Large intestine (tissue), 3 donors: ENCODE measurements at regions not wholly inside any gene's neighbourhood (a gene's known extent, or its start where the extent isn't known, plus 50 kb on each side); places are given as distances from the start of the nearest gene placed in this dataset.

Source experiments
- DNase-seq, 2 donors: peaks; one replicate each; pipeline versions ENCODE4 v3.0.0 to v3.0.0-alpha.2; 2013
- H3K27ac ChIP-seq: one replicate; pipeline ENCODE4 v1.5.1; 2013; ENCODE audit warnings: low read length
- H3K27me3 ChIP-seq: 2 replicates; pipeline ENCODE4 v1.6.1; 2013; ENCODE audit warnings: low read length; ENCODE audit not compliant: control insufficient read depth, insufficient read depth
- H3K36me3 ChIP-seq: 2 replicates; pipeline ENCODE4 v1.6.1; 2013; ENCODE audit warnings: low read length; ENCODE audit not compliant: control insufficient read depth, insufficient read depth
- H3K4me1 ChIP-seq: one replicate; pipeline ENCODE4 v1.6.1; 2013; ENCODE audit warnings: low read length; ENCODE audit not compliant: control insufficient read depth, insufficient read depth
- H3K4me3 ChIP-seq: one replicate; pipeline ENCODE4 v1.5.1; 2013; ENCODE audit warnings: low read length
- H3K9me3 ChIP-seq: one replicate; pipeline ENCODE4 v1.6.1; 2013; ENCODE audit warnings: mild to moderate bottlenecking, low read depth, low read length, moderate library complexity; ENCODE audit not compliant: control insufficient read depth
- WGBS: methylation state at CpG from one replicate; pipeline ENCODE4 v1.1.5; 2013; ENCODE audit warnings: low lambda C conversion rate; ENCODE audit not compliant: insufficient coverage; 5-methylcytosine and 5-hydroxymethylcytosine counted together

GRCh38 chr16:60882816-60883215, 1153.4 kb downstream of the CDH8 start:
- H3K9me3 ChIP-seq: no peaks in the 10 kb centered on the region
- DNase-seq: no peak
- no peak overlapping the region for H3K4me3 ChIP-seq
- H3K36me3 ChIP-seq: no peaks in the 10 kb centered on the region
- no peaks in the 10 kb centered on the region for H3K4me1 ChIP-seq
- H3K27me3 ChIP-seq: no peaks in the 10 kb centered on the region
- WGBS: 33% methylated on average over 1 of the region's 2 CpGs
- no peak overlapping the region for H3K27ac ChIP-seq

GRCh38 chr16:60852635-60853034, 1183.6 kb downstream of the CDH8 start:
- H3K4me3 ChIP-seq: no peak overlapping the region
- WGBS: 89% methylated on average over 2 of the region's 3 CpGs

GRCh38 chr16:60821661-60822060, 1214.6 kb downstream of the CDH8 start:
- Histone ChIP-seq H3K27ac (no peak overlapping the region), H3K4me1 (no peaks in the 10 kb centered on the region), H3K27me3 (no peaks in the 10 kb centered on the region), H3K4me3 (no peak overlapping the region), H3K9me3 (no peaks in the 10 kb centered on the region), H3K36me3 (no peaks in the 10 kb centered on the region)
- no CpG with 5 or more reads among the region's 2 CpGs for WGBS
- no peak for DNase-seq

More at GRCh38 chr16:60852635-60853034, 1183.6 kb downstream of the CDH8 start:
- DNase-seq: no peak
- no peaks in the 10 kb centered on the region for H3K27me3 ChIP-seq
- no peak overlapping the region for H3K27ac ChIP-seq
- H3K36me3 ChIP-seq: no peaks in the 10 kb centered on the region
- H3K9me3 ChIP-seq: no peaks in the 10 kb centered on the region
- no peaks in the 10 kb centered on the region for H3K4me1 ChIP-seq

- 83% methylated on average over 1 of the region's 2 CpGs for WGBS
- no peak overlapping the region for H3K4me3 ChIP-seq
- no peak overlapping the region for H3K27ac ChIP-seq
- H3K36me3 ChIP-seq: no peaks in the 10 kb centered on the region
- no peaks in the 10 kb centered on the region for H3K9me3 ChIP-seq
- no peak for DNase-seq
- H3K4me1 ChIP-seq: no peaks in the 10 kb centered on the region
- no peaks in the 10 kb centered on the region for H3K27me3 ChIP-seq
Measured at GRCh38 chr16:60820361-60820760, 1215.9 kb downstream of the CDH8 start.

GRCh38 chr16:60818465-60818864, 1217.8 kb downstream of the CDH8 start:
- Histone ChIP-seq H3K9me3 (no peaks in the 10 kb centered on the region), H3K27me3 (no peaks in the 10 kb centered on the region), H3K36me3 (no peaks in the 10 kb centered on the region), H3K27ac (no peak overlapping the region), H3K4me1 (no peaks in the 10 kb centered on the region), H3K4me3 (no peak overlapping the region)
- WGBS: 100% methylated on average over 1 of the region's 1 CpG
- DNase-seq: no peak

GRCh38 chr16:60816461-60816860, 1219.8 kb downstream of the CDH8 start:
- Histone ChIP-seq H3K36me3 (no peaks in the 10 kb centered on the region), H3K27me3 (no peaks in the 10 kb centered on the region), H3K27ac (no peak overlapping the region), H3K4me3 (no peak overlapping the region), H3K4me1 (no peaks in the 10 kb centered on the region), H3K9me3 (no peaks in the 10 kb centered on the region)
- no CpG with 5 or more reads among the region's 1 CpG for WGBS
- no peak for DNase-seq

- Histone ChIP-seq H3K27me3 (no peaks in the 10 kb centered on the region), H3K36me3 (no peaks in the 10 kb centered on the region), H3K4me1 (no peaks in the 10 kb centered on the region), H3K4me3 (no peak overlapping the region), H3K27ac (no peak overlapping the region), H3K9me3 (no peaks in the 10 kb centered on the region)
- 60% methylated on average over 1 of the region's 3 CpGs for WGBS
- DNase-seq: no peak
Measured at GRCh38 chr16:60815865-60816264, 1220.4 kb downstream of the CDH8 start.

- no peaks in the 10 kb centered on the region for H3K36me3 ChIP-seq
- no peaks in the 10 kb centered on the region for H3K4me1 ChIP-seq
- H3K4me3 ChIP-seq: no peak overlapping the region
- H3K9me3 ChIP-seq: no peaks in the 10 kb centered on the region
- H3K27ac ChIP-seq: no peak overlapping the region
- no peak for DNase-seq
- H3K27me3 ChIP-seq: no peaks in the 10 kb centered on the region
- 80% methylated on average over 1 of the region's 3 CpGs for WGBS
Measured at GRCh38 chr16:60815033-60815432, 1221.2 kb downstream of the CDH8 start.

GRCh38 chr16:60811657-60812056, 1224.6 kb downstream of the CDH8 start:
- no peaks in the 10 kb centered on the region for H3K27me3 ChIP-seq
- no peak for DNase-seq
- no peaks in the 10 kb centered on the region for H3K4me1 ChIP-seq
- no peak overlapping the region for H3K4me3 ChIP-seq
- H3K27ac ChIP-seq: no peak overlapping the region
- H3K36me3 ChIP-seq: no peaks in the 10 kb centered on the region
- no peaks in the 10 kb centered on the region for H3K9me3 ChIP-seq

- H3K4me3 ChIP-seq: no peak overlapping the region
- no peaks in the 10 kb centered on the region for H3K9me3 ChIP-seq
- no peaks in the 10 kb centered on the region for H3K4me1 ChIP-seq
- no peak for DNase-seq
- H3K27ac ChIP-seq: no peak overlapping the region
- no peaks in the 10 kb centered on the region for H3K27me3 ChIP-seq
- no CpG with 5 or more reads among the region's 6 CpGs for WGBS
- no peaks in the 10 kb centered on the region for H3K36me3 ChIP-seq
Measured at GRCh38 chr16:60811051-60811608, 1225.1 kb downstream of the CDH8 start.

- no peak for DNase-seq
- Histone ChIP-seq H3K9me3 (no peaks in the 10 kb centered on the region), H3K27ac (no peak overlapping the region), H3K27me3 (no peaks in the 10 kb centered on the region), H3K36me3 (no peaks in the 10 kb centered on the region), H3K4me3 (no peak overlapping the region), H3K4me1 (no peaks in the 10 kb centered on the region)
Measured at GRCh38 chr16:60810250-60810649, 1226.0 kb downstream of the CDH8 start.
